ENCODE measurements at regions not wholly inside any gene's neighbourhood (a gene's known extent, or its start where the extent isn't known, plus 50 kb on each side); places are given as distances from the start of the nearest gene placed in this dataset.

DNA sequence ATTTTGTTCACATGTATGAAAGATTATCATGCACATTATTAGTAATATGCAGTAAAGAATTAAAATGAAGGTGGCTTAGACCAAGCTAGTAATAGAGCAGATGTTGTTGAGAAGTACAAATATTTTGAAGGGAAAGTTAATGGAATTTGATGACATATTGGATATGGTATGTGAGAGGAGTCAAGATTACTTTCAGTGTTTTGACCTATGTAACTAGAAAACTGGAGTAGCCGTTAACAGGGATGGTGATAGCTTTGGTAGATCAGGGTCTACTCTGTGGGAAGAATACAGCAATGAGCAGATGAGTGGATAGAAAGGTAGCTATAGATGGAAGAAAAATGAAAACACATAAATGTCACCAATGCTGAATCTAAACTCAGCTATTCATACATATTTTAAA is 163.2 kb upstream of the LRRC7 start:
- no peaks in the 10 kb centered on the region for H3K27me3 Mint-ChIP-seq
- Histone ChIP-seq H3K4me3 (ENCODE audit: low read length in 2 of 2) (no peak overlapping the region), H3K36me3 (ENCODE audit: insufficient read depth, low read length) (no peaks in the 10 kb centered on the region), H3K4me1 (ENCODE audit: insufficient read depth, low read length) (no peaks in the 10 kb centered on the region), H3K27ac (ENCODE audit: low read depth, low read length) (no peak overlapping the region), H3K27me3 (ENCODE audit: insufficient read depth, low read length) (no peaks in the 10 kb centered on the region), H3K9me3 (ENCODE audit: control insufficient read depth in 1 of 2, low read length in 2 of 2) (peaks cover 0 to 2% of the 10 kb centered on the region in 2 donors)
- intact Hi-C loops (cut with micrococcal nuclease) = no loop called here
- no peak overlapping the region for H3K27ac Mint-ChIP-seq
- H3K4me3 Mint-ChIP-seq = no peak overlapping the region
- no peaks in the 10 kb centered on the region for H3K4me1 Mint-ChIP-seq
- no peak for DNase-seq
- CTCF ChIA-PET (ENCODE audit: partially characterized antibody) = interaction anchor here (1.3 kb wide), 1 partner anchor 9 kb away, joined by 3 read pairs; no protein-coding TSS in a partner anchor
- POLR2A ChIA-PET (ENCODE audit: partially characterized antibody) = no interaction called here
- peaks cover 0 to 15% (median 3%) of the 10 kb centered on the region in 8 donors for H3K9me3 Mint-ChIP-seq
- H3K36me3 Mint-ChIP-seq = no peaks in the 10 kb centered on the region

DNA sequence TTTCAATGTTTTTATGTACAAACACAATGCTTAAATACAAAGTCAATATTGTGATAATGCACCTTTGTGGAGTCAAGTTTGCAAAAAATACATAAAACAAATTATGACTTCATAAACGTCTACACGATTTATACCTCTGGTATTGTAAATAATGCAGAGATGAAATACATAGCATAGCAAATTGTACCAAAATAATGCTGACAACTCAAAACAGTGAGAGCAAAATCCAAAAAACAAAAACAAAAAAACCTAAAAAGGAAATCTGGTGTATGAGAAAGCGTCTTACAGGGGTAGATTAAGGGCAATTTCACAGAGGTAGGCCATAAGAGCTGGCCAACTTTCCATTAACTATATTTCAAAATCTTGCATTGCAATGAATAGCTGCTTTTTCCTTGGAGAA is 161.5 kb upstream of the LRRC7 start:
- Histone ChIP-seq H3K4me1 (ENCODE audit: insufficient read depth, low read length) (no peaks in the 10 kb centered on the region), H3K27me3 (ENCODE audit: insufficient read depth, low read length) (no peaks in the 10 kb centered on the region), H3K4me3 (ENCODE audit: low read length in 2 of 2) (no peak overlapping the region), H3K9me3 (ENCODE audit: control insufficient read depth in 1 of 2, low read length in 2 of 2) (peaks cover 0 to 2% of the 10 kb centered on the region in 2 donors), H3K36me3 (ENCODE audit: insufficient read depth, low read length) (no peaks in the 10 kb centered on the region), H3K27ac (ENCODE audit: low read depth, low read length) (no peak overlapping the region)
- no peak overlapping the region for H3K4me3 Mint-ChIP-seq
- intact Hi-C loops (cut with micrococcal nuclease) = no loop called here
- ChIA-PET POLR2A (ENCODE audit: partially characterized antibody) (no interaction called here), CTCF (ENCODE audit: partially characterized antibody) (no interaction called here)
- no peaks in the 10 kb centered on the region for H3K4me1 Mint-ChIP-seq
- peaks cover 0 to 10% (median 3%) of the 10 kb centered on the region in 8 donors for H3K9me3 Mint-ChIP-seq
- H3K27me3 Mint-ChIP-seq = no peaks in the 10 kb centered on the region
- H3K27ac Mint-ChIP-seq = no peak overlapping the region
- H3K36me3 Mint-ChIP-seq = no peaks in the 10 kb centered on the region
- no peak for DNase-seq

DNA sequence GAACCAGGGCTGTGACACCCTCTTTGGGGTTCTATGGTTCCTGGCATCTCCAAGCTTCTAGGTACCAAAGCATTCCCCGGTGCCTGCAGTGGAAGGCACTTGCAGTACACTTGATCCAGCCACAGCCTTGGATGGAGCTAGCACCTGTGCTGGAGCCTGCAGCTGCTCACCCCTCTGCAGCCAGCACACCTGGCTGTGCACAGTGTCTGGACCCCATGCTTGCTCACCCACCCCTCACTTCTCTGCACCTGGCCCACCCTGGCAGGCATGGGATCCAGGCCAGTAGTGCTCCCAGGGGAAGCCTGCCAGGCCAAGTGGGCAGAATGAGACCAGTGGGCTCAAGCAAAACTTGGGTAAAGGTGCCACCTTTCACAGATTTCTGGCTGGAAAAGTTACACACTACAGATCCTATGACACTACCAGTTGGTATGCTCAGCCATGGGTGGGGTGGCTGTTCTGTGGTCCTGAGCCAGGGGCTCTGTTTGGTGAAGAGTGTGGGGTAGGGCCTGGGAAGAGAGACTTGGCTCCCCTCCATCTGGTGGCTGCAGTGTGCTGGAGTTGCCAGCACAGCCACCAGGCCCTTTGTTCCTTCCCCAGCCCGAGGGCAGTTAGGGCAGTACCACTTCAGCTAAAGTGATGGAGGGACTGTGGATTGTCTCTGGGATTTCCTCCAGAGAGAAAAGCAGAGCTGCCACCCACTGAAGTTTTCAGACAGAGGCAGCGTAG is 157.8 kb upstream of the LRRC7 start:
- peaks cover 0 to 2% of the 10 kb centered on the region in 2 donors for H3K9me3 ChIP-seq (ENCODE audit: control insufficient read depth in 1 of 2, low read length in 2 of 2)
- no peak for DNase-seq
- ChIA-PET POLR2A (ENCODE audit: partially characterized antibody) (no interaction called here), CTCF (ENCODE audit: partially characterized antibody) (no interaction called here)
- no peak overlapping the region for H3K4me3 ChIP-seq (ENCODE audit: low read length in 2 of 2)
- H3K4me3 Mint-ChIP-seq = no peak overlapping the region
- peaks cover 0 to 12% (median 3%) of the 10 kb centered on the region in 8 donors for H3K9me3 Mint-ChIP-seq
- no peaks in the 10 kb centered on the region for H3K27me3 ChIP-seq (ENCODE audit: insufficient read depth, low read length)
- no peak overlapping the region for H3K27ac Mint-ChIP-seq
- H3K36me3 ChIP-seq (ENCODE audit: insufficient read depth, low read length) = no peaks in the 10 kb centered on the region
- H3K4me1 Mint-ChIP-seq = no peaks in the 10 kb centered on the region
- H3K4me1 ChIP-seq (ENCODE audit: insufficient read depth, low read length) = no peaks in the 10 kb centered on the region
- intact Hi-C loops (cut with micrococcal nuclease) = no loop called here
- H3K27ac ChIP-seq (ENCODE audit: low read depth, low read length) = no peak overlapping the region
- H3K27me3 Mint-ChIP-seq = no peaks in the 10 kb centered on the region
- no peaks in the 10 kb centered on the region for H3K36me3 Mint-ChIP-seq

DNA sequence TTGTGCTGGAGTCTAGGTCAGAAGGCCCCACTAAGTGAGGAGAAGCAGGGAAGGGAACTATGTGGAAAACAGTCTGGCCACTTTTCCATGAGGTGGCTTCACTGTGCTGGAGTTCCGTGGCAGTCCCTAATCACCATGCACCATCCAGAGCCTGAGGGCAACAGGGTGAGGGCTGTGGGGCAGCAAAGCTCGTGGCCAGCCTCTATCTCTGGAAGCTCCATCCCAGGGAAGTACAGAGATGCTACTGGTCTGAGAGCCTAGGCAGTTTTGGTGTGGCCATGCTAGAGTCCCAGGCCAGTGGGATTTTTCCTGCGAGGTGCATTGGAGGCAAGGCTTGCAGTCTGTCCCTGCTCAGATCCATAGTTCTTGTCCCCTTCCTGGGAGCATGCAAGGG is 157.3 kb upstream of the LRRC7 start:
- POLR2A ChIA-PET (ENCODE audit: partially characterized antibody) = no interaction called here
- no peak overlapping the region for H3K4me3 Mint-ChIP-seq
- H3K9me3 Mint-ChIP-seq = peaks cover 0 to 12% (median 3%) of the 10 kb centered on the region in 8 donors
- Histone ChIP-seq H3K36me3 (ENCODE audit: insufficient read depth, low read length) (no peaks in the 10 kb centered on the region), H3K4me3 (ENCODE audit: low read length in 2 of 2) (no peak overlapping the region), H3K27ac (ENCODE audit: low read depth, low read length) (no peak overlapping the region), H3K27me3 (ENCODE audit: insufficient read depth, low read length) (no peaks in the 10 kb centered on the region), H3K4me1 (ENCODE audit: insufficient read depth, low read length) (no peaks in the 10 kb centered on the region), H3K9me3 (ENCODE audit: control insufficient read depth in 1 of 2, low read length in 2 of 2) (peaks cover 0 to 2% of the 10 kb centered on the region in 2 donors)
- intact Hi-C loops (cut with micrococcal nuclease) = no loop called here
- CTCF ChIA-PET (ENCODE audit: partially characterized antibody) = no interaction called here
- H3K27ac Mint-ChIP-seq = no peak overlapping the region
- H3K36me3 Mint-ChIP-seq = no peaks in the 10 kb centered on the region
- no peaks in the 10 kb centered on the region for H3K27me3 Mint-ChIP-seq
- no peaks in the 10 kb centered on the region for H3K4me1 Mint-ChIP-seq
- no peak for DNase-seq

DNA sequence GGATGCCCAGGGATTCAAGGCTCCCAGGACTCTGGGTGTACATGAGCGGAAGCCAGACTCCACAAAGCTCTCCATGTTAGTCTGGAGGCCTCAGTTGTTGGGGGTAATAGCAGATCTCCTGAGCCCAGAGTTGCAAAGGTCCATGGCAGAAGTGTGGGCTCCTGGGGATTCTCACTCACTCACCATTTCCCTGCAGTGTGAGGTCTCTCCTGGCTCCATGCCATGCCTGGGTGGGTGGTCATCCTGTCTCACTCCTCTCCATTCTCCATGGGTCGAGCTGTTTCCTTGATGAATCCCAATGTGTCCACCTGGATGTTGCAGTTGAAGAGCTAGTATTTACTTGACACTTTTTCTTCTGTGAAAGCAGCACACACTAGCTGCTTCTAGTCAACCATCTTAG is 156.8 kb upstream of the LRRC7 start:
- Mint-ChIP-seq H3K4me3 (no peak overlapping the region), H3K9me3 (peaks cover 0 to 13% (median 4%) of the 10 kb centered on the region in 8 donors), H3K27me3 (no peaks in the 10 kb centered on the region), H3K27ac (no peak overlapping the region), H3K4me1 (no peaks in the 10 kb centered on the region), H3K36me3 (no peaks in the 10 kb centered on the region)
- CTCF ChIA-PET (ENCODE audit: partially characterized antibody) = no interaction called here
- no peak for DNase-seq
- intact Hi-C loops (cut with micrococcal nuclease) = no loop called here
- H3K27ac ChIP-seq (ENCODE audit: low read depth, low read length) = no peak overlapping the region
- H3K4me1 ChIP-seq (ENCODE audit: insufficient read depth, low read length) = no peaks in the 10 kb centered on the region
- H3K27me3 ChIP-seq (ENCODE audit: insufficient read depth, low read length) = no peaks in the 10 kb centered on the region
- POLR2A ChIA-PET (ENCODE audit: partially characterized antibody) = no interaction called here
- peaks cover 0 to 2% of the 10 kb centered on the region in 2 donors for H3K9me3 ChIP-seq (ENCODE audit: control insufficient read depth in 1 of 2, low read length in 2 of 2)
- no peaks in the 10 kb centered on the region for H3K36me3 ChIP-seq (ENCODE audit: insufficient read depth, low read length)
- no peak overlapping the region for H3K4me3 ChIP-seq (ENCODE audit: low read length in 2 of 2)

DNA sequence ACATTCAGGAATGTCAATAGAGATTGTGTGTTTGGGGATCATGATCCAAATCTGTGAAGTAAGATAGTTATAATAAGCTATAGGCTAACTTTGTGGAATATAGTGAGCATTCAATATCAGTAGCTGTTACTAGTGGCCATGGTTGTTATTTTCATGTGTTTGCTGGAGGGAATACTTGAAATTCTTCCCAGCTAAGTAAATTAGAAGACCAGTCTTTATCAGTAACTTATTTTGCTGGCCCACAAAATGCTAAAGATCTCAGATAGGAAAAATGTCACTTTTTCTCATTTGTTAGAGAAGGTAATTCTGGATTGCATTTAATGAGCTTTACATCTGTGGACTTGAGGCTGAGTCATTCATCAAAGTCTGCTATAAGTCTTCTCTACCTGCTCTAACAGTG is 156.1 kb upstream of the LRRC7 start:
- no peaks in the 10 kb centered on the region for H3K27me3 Mint-ChIP-seq
- ChIA-PET CTCF (ENCODE audit: partially characterized antibody) (no interaction called here), POLR2A (ENCODE audit: partially characterized antibody) (no interaction called here)
- Histone ChIP-seq H3K36me3 (ENCODE audit: insufficient read depth, low read length) (no peaks in the 10 kb centered on the region), H3K9me3 (ENCODE audit: control insufficient read depth in 1 of 2, low read length in 2 of 2) (peaks cover 0 to 2% of the 10 kb centered on the region in 2 donors), H3K27ac (ENCODE audit: low read depth, low read length) (no peak overlapping the region), H3K4me3 (ENCODE audit: low read length in 2 of 2) (no peak overlapping the region), H3K27me3 (ENCODE audit: insufficient read depth, low read length) (no peaks in the 10 kb centered on the region), H3K4me1 (ENCODE audit: insufficient read depth, low read length) (no peaks in the 10 kb centered on the region)
- no peaks in the 10 kb centered on the region for H3K36me3 Mint-ChIP-seq
- DNase-seq = no peak
- H3K4me3 Mint-ChIP-seq = no peak overlapping the region
- peaks cover 0 to 20% (median 4%) of the 10 kb centered on the region in 8 donors for H3K9me3 Mint-ChIP-seq
- H3K4me1 Mint-ChIP-seq = no peaks in the 10 kb centered on the region
- H3K27ac Mint-ChIP-seq = no peak overlapping the region
- intact Hi-C loops (cut with micrococcal nuclease) = no loop called here

DNA sequence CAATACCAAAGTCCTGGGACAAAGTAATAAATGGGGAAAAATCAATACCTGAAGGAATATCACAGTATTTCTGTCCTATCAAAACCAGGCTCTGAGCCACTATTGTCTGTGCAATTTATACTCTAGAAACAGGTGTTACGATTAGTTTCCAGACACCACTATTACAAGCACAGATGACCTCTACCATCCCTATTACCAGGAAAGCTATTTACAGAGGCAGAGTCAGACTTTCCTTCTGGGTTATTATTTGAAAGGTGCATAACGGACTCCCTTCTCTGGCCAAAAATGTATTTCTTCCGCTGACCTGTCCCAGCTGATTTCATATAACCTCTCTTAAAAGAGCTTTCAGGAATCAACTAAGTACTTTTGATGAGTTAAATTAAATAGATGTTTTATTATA is 154.6 kb upstream of the LRRC7 start:
- no peaks in the 10 kb centered on the region for H3K36me3 Mint-ChIP-seq
- no peaks in the 10 kb centered on the region for H3K4me1 Mint-ChIP-seq
- Histone ChIP-seq H3K9me3 (ENCODE audit: control insufficient read depth in 1 of 2, low read length in 2 of 2) (peaks cover 0 to 2% of the 10 kb centered on the region in 2 donors), H3K27ac (ENCODE audit: low read depth, low read length) (no peak overlapping the region), H3K4me3 (ENCODE audit: low read length in 2 of 2) (no peak overlapping the region), H3K4me1 (ENCODE audit: insufficient read depth, low read length) (no peaks in the 10 kb centered on the region), H3K36me3 (ENCODE audit: insufficient read depth, low read length) (no peaks in the 10 kb centered on the region), H3K27me3 (ENCODE audit: insufficient read depth, low read length) (no peaks in the 10 kb centered on the region)
- peaks cover 0 to 27% (median 5%) of the 10 kb centered on the region in 8 donors for H3K9me3 Mint-ChIP-seq
- H3K27ac Mint-ChIP-seq = no peak overlapping the region
- intact Hi-C loops (cut with micrococcal nuclease) = no loop called here
- no peaks in the 10 kb centered on the region for H3K27me3 Mint-ChIP-seq
- DNase-seq = no peak
- H3K4me3 Mint-ChIP-seq = no peak overlapping the region
- ChIA-PET CTCF (ENCODE audit: partially characterized antibody) (interaction anchor here (1.6 kb wide), 1 partner anchor 9 kb away, joined by 3 read pairs; no protein-coding TSS in a partner anchor), POLR2A (ENCODE audit: partially characterized antibody) (no interaction called here)

Measured in CD4-positive, alpha-beta memory T cell (primary cell).